MM.1S (cell line): ENCODE measurements at regions not wholly inside any gene's neighbourhood (a gene's known extent, or its start where the extent isn't known, plus 50 kb on each side); places are given as distances from the start of the nearest gene placed in this dataset.

Experiments used
- DNase-seq: peaks from one replicate; pipeline ENCODE4 v3.0.0-alpha.2; 2015
- H2AFZ ChIP-seq: fragments of 300-600 bp; sonication (generic); 2 replicates; pipeline ENCODE4 v1.6.0; 2016; ENCODE audit warnings: antibody characterized with exemption, low read length
- H3F3A ChIP-seq: fragments of 300-600 bp; sonication (generic); 2 replicates; pipeline ENCODE4 v1.6.1; 2016; ENCODE audit warnings: mild to moderate bottlenecking, antibody characterized with exemption, low read length, moderate library complexity, mixed read lengths; ENCODE audit not compliant: insufficient read depth
- H3K27ac ChIP-seq: fragments of 300-600 bp; sonication (generic); 2 replicates; pipeline ENCODE4 v1.5.1; 2016; ENCODE audit warnings: mild to moderate bottlenecking, low read length
- H3K27me3 ChIP-seq: fragments of 300-600 bp; sonication (generic); replicated peaks from 2 replicates; pipeline ENCODE4 v1.6.0; 2016; ENCODE audit warnings: low read length; ENCODE audit not compliant: insufficient read depth
- H3K36me3 ChIP-seq: fragments of 300-600 bp; sonication (generic); replicated peaks from 2 replicates; pipeline ENCODE4 v1.6.1; 2016; ENCODE audit warnings: mild to moderate bottlenecking, low read length, mixed read lengths; ENCODE audit not compliant: insufficient read depth
- H3K4me1 ChIP-seq: fragments of 300-600 bp; sonication (generic); 2 replicates; pipeline ENCODE4 v1.6.1; 2016; ENCODE audit warnings: low read length, mixed read lengths
- H3K4me2 ChIP-seq: fragments of 300-600 bp; sonication (generic); 2 replicates; pipeline ENCODE4 v1.6.0; 2016; ENCODE audit warnings: low read depth, low read length
- H3K4me3 ChIP-seq: fragments of 300-600 bp; sonication (generic); 2 replicates; pipeline ENCODE4 v1.5.1; 2016; ENCODE audit warnings: low read length, mixed read lengths
- H3K79me2 ChIP-seq: fragments of 300-600 bp; sonication (generic); 2 replicates; pipeline ENCODE4 v1.6.1; 2016; ENCODE audit warnings: mixed run types, low read length, mixed read lengths
- H3K9ac ChIP-seq: fragments of 300-600 bp; sonication (generic); 2 replicates; pipeline ENCODE4 v1.6.1; 2016; ENCODE audit warnings: low read length, mixed read lengths
- H3K9me2 ChIP-seq: fragments of 300-600 bp; sonication (generic); replicated peaks from 2 replicates; pipeline ENCODE4 v1.6.1; 2016; ENCODE audit warnings: mild to moderate bottlenecking, low read length, mixed read lengths; ENCODE audit not compliant: insufficient read depth
- H3K9me3 ChIP-seq: fragments of 300-600 bp; sonication (generic); replicated peaks from 2 replicates; pipeline ENCODE4 v1.6.1; 2016; ENCODE audit warnings: mild to moderate bottlenecking, low read length, mixed read lengths; ENCODE audit not compliant: insufficient read depth
- H4K20me1 ChIP-seq: fragments of 300-600 bp; sonication (generic); 2 replicates; pipeline ENCODE4 v1.6.1; 2016; ENCODE audit warnings: mild to moderate bottlenecking, low read length, moderate library complexity, mixed read lengths; ENCODE audit not compliant: insufficient read depth
- EZH2 ChIP-seq: fragments of 300-600 bp; sonication (generic); optimal IDR thresholded peaks from 2 replicates; pipeline ENCODE3; 2017; ENCODE audit warnings: low read depth, mild to moderate bottlenecking, antibody characterized with exemption, low read length, mixed read lengths
- EZH2phosphoT487 ChIP-seq: fragments of 300-600 bp; sonication (generic); IDR thresholded peaks from 2 replicates; pipeline ENCODE4 v1.6.1; 2018; ENCODE audit warnings: antibody characterized with exemption, low read length
- TF ChIP-seq, protein P1 (sequence below): fragments of 300-600 bp; sonication (generic); IDR thresholded peaks from 2 replicates; pipeline ENCODE4 v1.5.1; 2016; ENCODE audit warnings: antibody characterized with exemption, low read length, mixed read lengths

DNA sequence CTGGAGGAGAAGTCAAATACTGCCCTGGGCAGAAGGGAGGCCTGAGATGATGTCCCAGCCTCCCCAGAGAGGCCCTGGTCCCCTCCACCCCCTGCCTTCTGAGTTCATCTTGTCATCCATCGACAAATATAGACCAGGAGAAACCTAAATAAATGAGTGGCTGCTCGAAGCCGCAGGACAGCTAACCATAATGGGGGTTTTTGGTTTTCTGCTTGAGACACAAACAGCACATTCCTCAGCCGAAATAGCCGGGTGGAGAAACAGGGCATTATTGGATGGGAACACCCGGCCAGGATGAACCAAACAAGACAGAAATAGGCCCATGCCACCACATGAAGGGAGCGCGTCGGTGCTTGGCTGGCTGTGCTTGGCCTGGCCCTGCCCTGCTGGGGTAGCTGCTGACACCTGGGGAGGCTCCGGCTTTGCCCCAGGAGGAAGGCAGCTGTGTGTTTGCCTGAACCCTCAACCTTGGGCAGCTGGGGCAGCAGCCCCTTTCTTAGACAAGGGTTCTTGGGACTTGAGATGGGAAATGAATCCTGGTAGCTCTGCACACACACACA is 188.1 kb downstream of the IRX5 start:
- Histone ChIP-seq H3K27ac (no peak overlapping the region), H2AFZ (no peak overlapping the region), H3K4me2 (no peak overlapping the region), H3K9me3 (no peaks in the 10 kb centered on the region), H3K36me3 (no peaks in the 10 kb centered on the region), H3K4me1 (no peaks in the 10 kb centered on the region), H3K27me3 (no peaks in the 10 kb centered on the region), H3K79me2 (no peaks in the 10 kb centered on the region), H4K20me1 (no peaks in the 10 kb centered on the region), H3K4me3 (no peak overlapping the region), H3F3A (no peaks in the 10 kb centered on the region), H3K9me2 (no peaks in the 10 kb centered on the region), H3K9ac (no peak overlapping the region)
- TF ChIP-seq, protein P1, sequence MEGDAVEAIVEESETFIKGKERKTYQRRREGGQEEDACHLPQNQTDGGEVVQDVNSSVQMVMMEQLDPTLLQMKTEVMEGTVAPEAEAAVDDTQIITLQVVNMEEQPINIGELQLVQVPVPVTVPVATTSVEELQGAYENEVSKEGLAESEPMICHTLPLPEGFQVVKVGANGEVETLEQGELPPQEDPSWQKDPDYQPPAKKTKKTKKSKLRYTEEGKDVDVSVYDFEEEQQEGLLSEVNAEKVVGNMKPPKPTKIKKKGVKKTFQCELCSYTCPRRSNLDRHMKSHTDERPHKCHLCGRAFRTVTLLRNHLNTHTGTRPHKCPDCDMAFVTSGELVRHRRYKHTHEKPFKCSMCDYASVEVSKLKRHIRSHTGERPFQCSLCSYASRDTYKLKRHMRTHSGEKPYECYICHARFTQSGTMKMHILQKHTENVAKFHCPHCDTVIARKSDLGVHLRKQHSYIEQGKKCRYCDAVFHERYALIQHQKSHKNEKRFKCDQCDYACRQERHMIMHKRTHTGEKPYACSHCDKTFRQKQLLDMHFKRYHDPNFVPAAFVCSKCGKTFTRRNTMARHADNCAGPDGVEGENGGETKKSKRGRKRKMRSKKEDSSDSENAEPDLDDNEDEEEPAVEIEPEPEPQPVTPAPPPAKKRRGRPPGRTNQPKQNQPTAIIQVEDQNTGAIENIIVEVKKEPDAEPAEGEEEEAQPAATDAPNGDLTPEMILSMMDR, result no peak
- TF ChIP-seq EZH2phosphoT487 (no peak), EZH2 (no peak)
- no peak for DNase-seq

DNA sequence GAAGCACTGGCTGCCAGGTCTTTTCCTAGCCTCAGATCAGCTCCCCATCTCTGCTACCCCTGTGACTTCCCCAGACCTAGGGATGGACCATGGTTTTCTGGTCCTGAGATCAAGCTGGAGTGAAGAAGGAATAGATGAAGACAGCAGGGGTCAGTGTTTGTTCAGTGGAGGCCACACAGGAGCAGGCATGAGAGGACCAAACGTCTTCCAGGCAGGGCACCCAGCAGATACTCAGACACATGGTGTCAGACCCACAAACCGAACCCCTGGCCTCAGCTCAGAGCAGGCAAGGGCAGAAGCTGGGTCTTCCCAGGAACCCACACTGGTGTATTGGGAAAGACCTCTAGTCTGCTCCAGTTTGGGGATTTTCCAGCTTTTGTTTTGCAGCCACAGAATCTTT is 189.7 kb downstream of the IRX5 start:
- Histone ChIP-seq H3K36me3 (no peaks in the 10 kb centered on the region), H4K20me1 (no peaks in the 10 kb centered on the region), H3K9me3 (no peaks in the 10 kb centered on the region), H2AFZ (no peak overlapping the region), H3K27ac (no peak overlapping the region), H3K4me1 (no peaks in the 10 kb centered on the region), H3F3A (no peaks in the 10 kb centered on the region), H3K27me3 (no peaks in the 10 kb centered on the region), H3K4me3 (no peak overlapping the region), H3K4me2 (no peak overlapping the region), H3K9me2 (no peaks in the 10 kb centered on the region), H3K79me2 (no peaks in the 10 kb centered on the region), H3K9ac (no peak overlapping the region)
- no peak for TF ChIP-seq EZH2
- TF ChIP-seq EZH2phosphoT487, result no peak
- TF ChIP-seq, protein P1, result no peak
- DNase-seq, result no peak

DNA sequence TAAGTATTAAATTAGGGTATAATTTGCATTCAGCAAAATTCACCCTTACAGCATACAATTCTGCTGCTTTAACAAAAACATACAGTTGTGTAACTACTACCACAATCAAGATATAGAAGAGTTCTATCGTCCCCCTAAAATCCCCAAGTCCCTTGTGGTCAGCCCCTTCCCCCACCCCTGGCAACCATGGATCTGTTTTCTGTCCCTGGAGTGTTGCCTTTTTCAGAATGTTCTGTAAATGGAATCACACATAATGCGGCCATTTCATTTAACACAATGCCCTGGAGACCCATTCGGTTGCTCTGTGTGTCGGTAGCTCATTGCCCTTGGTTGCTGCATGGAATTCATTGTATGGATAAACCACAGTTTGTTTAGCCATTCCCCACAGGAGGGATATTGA is 190.2 kb downstream of the IRX5 start:
- no peak overlapping the region for H2AFZ ChIP-seq
- no peaks in the 10 kb centered on the region for H3K36me3 ChIP-seq
- H3F3A ChIP-seq, result no peaks in the 10 kb centered on the region
- no peaks in the 10 kb centered on the region for H3K79me2 ChIP-seq
- no peaks in the 10 kb centered on the region for H3K9me3 ChIP-seq
- H3K9ac ChIP-seq, result no peak overlapping the region
- no peaks in the 10 kb centered on the region for H3K9me2 ChIP-seq
- no peaks in the 10 kb centered on the region for H4K20me1 ChIP-seq
- no peak overlapping the region for H3K4me3 ChIP-seq
- DNase-seq, result no peak
- no peak overlapping the region for H3K27ac ChIP-seq
- no peaks in the 10 kb centered on the region for H3K4me1 ChIP-seq
- TF ChIP-seq EZH2phosphoT487, result no peak
- TF ChIP-seq, protein P1, result no peak
- no peak for TF ChIP-seq EZH2
- no peaks in the 10 kb centered on the region for H3K27me3 ChIP-seq
- no peak overlapping the region for H3K4me2 ChIP-seq
